ENCODE measurements at regions not wholly inside any gene's neighbourhood (a gene's known extent, or its start where the extent isn't known, plus 50 kb on each side); places are given as distances from the start of the nearest gene placed in this dataset.
A peak's percentile ranks its signal among the peaks of the same experiment; 100 is the strongest.

- Histone ChIP-seq H3K4me1 (no peaks in the 10 kb centered on the region), H3K27ac (no peak overlapping the region), H3K4me2 (no peak overlapping the region), H3K4me3 (no peak overlapping the region), H3K9me3 (peaks cover 90% of the 10 kb centered on the region)
- ATAC-seq (no peak), DNase-seq (ENCODE audit: low read depth in 1 of 2, low spot score in 1 of 2) (no peak), FAIRE-seq (no peak)
- CTCF ChIA-PET = interaction anchor here (1.4 kb wide), 1 partner anchor 10 kb away, joined by 3 read pairs; no protein-coding TSS in a partner anchor
- TF ChIP-seq ZFP36 (IDR thresholded peaks at IDR 0.05; ENCODE audit: borderline replicate concordance, partially characterized antibody) = no peak
- TF ChIP-seq SREBF2 (IDR thresholded peaks at IDR 0.05) = no peak
- no peak for TF ChIP-seq BCL3 (IDR thresholded peaks at IDR 0.05)
- no peak for TF ChIP-seq ESRRA (IDR thresholded peaks at IDR 0.05; ENCODE audit: borderline replicate concordance, low read length)
- no peak for TF ChIP-seq NR3C1 (IDR thresholded peaks at IDR 0.05)
- TF ChIP-seq ZC3H11A (IDR thresholded peaks at IDR 0.05) = no peak
- no peak for TF ChIP-seq USF2 (IDR thresholded peaks at IDR 0.05)
- no peak for TF ChIP-seq NFE2L2 (conservative IDR thresholded peaks at IDR 0.05; ENCODE audit: low read length)
- no peak for TF ChIP-seq MYC (IDR thresholded peaks at IDR 0.05; ENCODE audit: borderline replicate concordance, low read length)
- TF ChIP-seq GATA3 (IDR thresholded peaks at IDR 0.05; ENCODE audit: borderline replicate concordance) = no peak
- WGBS (ENCODE audit: missing lambda C conversion rate) = 12% methylated on average over 1 of the region's 1 CpG
- POLR2A ChIA-PET = no interaction called here
Measured at GRCh38 chr19:27529158-27529557, 1683.8 kb downstream of the UQCRFS1 start.

- DNase-seq (ENCODE audit: low read depth in 1 of 2, low spot score in 1 of 2) = no peak
- CTCF ChIA-PET = interaction anchor here (0.5 kb wide), 1 partner anchor 803 kb away, joined by 3 read pairs; no protein-coding TSS in a partner anchor
- Histone ChIP-seq H3K9me3 (peaks cover 67% of the 10 kb centered on the region), H3K27ac (no peak overlapping the region), H3K4me2 (no peak overlapping the region), H3K4me1 (no peaks in the 10 kb centered on the region), H3K4me3 (no peak overlapping the region)
- POLR2A ChIA-PET = no interaction called here
- no peak for FAIRE-seq
- TF ChIP-seq ZNF302 (CRISPR knock-in tag; IDR thresholded peaks at IDR 0.05) (no peak), MAFK (IDR thresholded peaks at IDR 0.05; ENCODE audit: partially characterized antibody) (peak; percentile 69)
- no peak for ATAC-seq
Measured at GRCh38 chr19:27522223-27522622, 1690.7 kb downstream of the UQCRFS1 start.
